ENCODE measurements at regions not wholly inside any gene's neighbourhood (a gene's known extent, or its start where the extent isn't known, plus 50 kb on each side); places are given as distances from the start of the nearest gene placed in this dataset.
"Not testable (repeated sequence)": the region's sequence is repeated elsewhere in the genome, so short reads cannot be mapped to it uniquely, and the experiment has no call there.

DNA sequence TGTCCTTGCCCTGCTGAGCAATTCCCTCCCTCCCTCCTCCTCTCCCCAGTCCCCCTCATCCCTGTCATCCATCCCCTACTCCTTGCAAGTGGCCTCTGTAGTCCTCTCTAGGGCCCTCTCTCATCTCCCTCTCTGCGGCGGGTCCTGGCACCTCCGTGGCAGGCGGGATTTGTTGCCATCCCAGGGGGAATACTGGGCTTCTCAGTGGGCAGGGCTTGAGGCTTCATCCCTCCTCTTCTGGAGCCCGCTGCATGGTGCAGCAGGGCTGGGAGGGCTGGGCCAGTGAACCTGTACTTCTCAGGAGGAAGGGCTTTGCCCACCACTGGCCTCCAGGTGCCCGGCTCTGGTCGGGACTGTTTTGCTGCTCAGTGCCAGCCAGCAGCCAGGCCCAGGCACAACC lies 216.2 kb downstream of the TFCP2L1 start:
- no peak for DNase-seq (ENCODE audit: low read depth)
- no peak overlapping the region for H3K4me3 ChIP-seq (ENCODE audit: low read depth, low read length)
- TF ChIP-seq, protein P1, sequence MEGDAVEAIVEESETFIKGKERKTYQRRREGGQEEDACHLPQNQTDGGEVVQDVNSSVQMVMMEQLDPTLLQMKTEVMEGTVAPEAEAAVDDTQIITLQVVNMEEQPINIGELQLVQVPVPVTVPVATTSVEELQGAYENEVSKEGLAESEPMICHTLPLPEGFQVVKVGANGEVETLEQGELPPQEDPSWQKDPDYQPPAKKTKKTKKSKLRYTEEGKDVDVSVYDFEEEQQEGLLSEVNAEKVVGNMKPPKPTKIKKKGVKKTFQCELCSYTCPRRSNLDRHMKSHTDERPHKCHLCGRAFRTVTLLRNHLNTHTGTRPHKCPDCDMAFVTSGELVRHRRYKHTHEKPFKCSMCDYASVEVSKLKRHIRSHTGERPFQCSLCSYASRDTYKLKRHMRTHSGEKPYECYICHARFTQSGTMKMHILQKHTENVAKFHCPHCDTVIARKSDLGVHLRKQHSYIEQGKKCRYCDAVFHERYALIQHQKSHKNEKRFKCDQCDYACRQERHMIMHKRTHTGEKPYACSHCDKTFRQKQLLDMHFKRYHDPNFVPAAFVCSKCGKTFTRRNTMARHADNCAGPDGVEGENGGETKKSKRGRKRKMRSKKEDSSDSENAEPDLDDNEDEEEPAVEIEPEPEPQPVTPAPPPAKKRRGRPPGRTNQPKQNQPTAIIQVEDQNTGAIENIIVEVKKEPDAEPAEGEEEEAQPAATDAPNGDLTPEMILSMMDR (IDR thresholded peaks at IDR 0.05; ENCODE audit: control insufficient read depth, extremely low read depth, insufficient read depth) = no peak

DNA sequence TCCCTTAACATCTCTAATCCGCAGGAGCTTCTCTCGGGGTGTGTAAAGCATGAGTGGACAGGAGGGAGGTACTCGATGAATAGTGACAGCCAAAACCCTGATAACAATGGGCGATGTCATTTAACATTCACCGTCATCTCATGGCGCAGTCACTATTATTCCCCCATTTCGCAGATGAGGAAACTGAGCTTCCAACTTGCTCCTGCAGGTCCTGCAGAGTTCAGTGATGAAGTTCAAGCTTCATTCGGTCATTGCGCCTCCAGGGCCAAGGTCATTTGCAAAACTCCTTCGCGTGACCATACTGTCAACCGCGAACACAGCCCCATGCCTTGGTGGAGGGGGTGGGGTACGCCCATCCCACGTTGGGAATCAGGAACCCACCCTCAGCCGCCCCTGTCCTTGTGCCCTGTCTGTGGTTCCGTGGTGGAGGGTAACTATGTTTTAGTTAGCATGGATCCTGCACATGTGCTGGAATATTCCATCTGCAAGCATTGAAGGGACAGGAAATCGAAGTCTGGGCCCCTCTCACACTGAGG lies 215.5 kb downstream of the TFCP2L1 start:
- TF ChIP-seq, protein P1 (IDR thresholded peaks at IDR 0.05; ENCODE audit: control insufficient read depth, extremely low read depth, insufficient read depth) = no peak
- no peak for DNase-seq (ENCODE audit: low read depth)
- H3K4me3 ChIP-seq (ENCODE audit: low read depth, low read length) = no peak overlapping the region

DNA sequence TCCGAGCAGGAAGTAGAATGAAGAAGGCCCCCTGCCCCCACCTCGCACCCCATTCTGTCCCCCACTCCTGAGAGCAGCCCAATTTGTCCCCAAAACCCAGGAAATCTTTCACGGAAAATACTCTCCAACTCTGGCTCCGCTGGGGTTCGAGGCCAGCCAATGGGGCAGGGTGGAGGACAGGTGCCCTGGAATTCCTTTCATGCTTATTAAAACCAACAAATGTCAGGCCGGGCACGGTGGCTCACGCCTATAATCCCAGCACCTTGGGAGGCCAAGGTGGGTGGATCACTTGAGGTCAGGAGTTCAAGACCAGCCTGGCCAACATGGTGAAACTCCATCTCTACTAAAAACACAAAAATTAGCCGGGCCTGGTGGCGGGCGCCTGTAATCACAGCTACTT lies 214.9 kb downstream of the TFCP2L1 start:
- not testable (repeated sequence) for H3K4me3 ChIP-seq (ENCODE audit: low read depth, low read length); DNase-seq (ENCODE audit: low read depth)

DNA sequence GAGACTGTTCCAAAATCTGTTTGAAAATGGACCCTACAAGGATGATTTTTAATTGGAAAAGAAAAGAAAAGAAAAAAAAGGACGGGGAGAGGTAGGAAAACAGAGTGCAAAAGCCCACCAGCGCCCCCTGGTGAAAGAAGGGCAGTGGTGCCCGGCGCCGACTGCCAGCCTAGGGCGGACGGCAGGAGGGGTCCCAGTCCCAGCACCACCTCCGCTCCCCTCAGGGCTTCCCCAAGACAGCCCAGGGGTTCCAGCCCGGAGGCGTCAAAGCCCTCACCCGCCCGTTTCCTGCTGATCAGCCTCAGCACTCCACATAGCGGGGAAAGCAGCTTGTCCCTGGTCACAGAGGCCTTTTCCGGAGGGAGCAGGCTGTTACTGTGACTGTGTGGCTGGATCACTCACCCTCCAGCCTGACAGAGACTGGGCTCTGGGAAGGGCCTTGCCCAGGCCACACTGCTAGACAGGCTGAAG lies 213.9 kb downstream of the TFCP2L1 start:
- H3K4me3 ChIP-seq (ENCODE audit: low read depth, low read length) = no peak overlapping the region
- TF ChIP-seq, protein P1 (IDR thresholded peaks at IDR 0.05; ENCODE audit: control insufficient read depth, extremely low read depth, insufficient read depth) = peak; percentile 78
- no peak for DNase-seq (ENCODE audit: low read depth)

DNA sequence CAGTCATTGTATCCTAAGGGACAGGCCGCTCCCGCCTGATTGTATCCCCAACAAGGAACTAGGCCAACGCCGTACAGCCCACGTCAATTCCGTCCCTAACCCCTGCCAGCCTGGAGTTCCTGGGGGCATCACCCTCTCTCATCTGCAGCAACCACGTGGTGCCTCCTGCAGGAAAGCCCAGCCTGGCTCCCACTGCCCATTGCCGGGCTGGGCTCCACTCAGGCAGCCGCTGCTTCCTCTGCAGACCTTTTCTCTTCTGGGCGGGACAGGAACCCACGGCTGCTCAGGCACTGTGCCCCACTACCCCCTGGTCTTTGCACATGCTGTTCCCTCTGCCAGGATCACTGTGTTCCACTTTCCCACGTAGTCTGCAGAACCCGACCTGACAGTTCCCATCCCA lies 212.2 kb downstream of the TFCP2L1 start:
- no peak overlapping the region for H3K4me3 ChIP-seq (ENCODE audit: low read depth, low read length)
- DNase-seq (ENCODE audit: low read depth) = no peak
- TF ChIP-seq, protein P1 (IDR thresholded peaks at IDR 0.05; ENCODE audit: control insufficient read depth, extremely low read depth, insufficient read depth) = no peak

DNA sequence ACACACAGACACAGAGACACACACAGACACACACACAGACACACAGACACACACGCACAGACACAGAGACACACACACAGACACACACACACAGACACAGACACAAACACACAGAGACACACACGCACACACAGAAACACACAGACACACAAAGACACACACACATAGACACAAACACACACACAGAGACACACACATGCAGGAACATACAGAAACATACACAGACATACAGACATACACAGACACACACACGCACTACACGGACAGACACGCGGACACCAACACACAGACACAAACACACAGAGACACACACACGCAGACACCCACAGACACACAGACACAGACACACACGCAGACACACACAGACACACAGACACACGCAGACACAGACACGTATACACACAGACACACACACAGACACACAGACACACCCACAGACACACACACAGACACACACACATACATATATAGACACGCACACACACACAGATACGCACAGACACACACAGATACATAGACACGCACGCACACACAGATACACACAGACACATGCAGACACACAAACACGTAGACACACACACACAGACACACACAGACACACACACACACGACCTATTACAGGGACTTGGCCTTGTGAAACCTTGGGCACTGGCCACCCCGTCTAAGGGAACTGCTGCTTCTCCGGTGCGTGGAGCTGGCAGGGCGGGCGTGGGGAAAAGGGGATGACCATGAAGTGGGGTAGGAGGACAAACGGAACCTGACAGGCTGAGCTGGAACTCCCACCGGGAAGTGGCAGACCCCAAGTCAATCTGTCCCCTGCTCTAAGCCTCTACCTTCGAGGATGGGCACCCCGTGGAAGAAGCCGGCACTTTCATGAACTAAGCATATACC lies 211.4 kb downstream of the TFCP2L1 start:
- TF ChIP-seq, protein P1 (IDR thresholded peaks at IDR 0.05; ENCODE audit: control insufficient read depth, extremely low read depth, insufficient read depth) = no peak
- H3K4me3 ChIP-seq (ENCODE audit: low read depth, low read length) = no peak overlapping the region
- DNase-seq (ENCODE audit: low read depth) = no peak

DNA sequence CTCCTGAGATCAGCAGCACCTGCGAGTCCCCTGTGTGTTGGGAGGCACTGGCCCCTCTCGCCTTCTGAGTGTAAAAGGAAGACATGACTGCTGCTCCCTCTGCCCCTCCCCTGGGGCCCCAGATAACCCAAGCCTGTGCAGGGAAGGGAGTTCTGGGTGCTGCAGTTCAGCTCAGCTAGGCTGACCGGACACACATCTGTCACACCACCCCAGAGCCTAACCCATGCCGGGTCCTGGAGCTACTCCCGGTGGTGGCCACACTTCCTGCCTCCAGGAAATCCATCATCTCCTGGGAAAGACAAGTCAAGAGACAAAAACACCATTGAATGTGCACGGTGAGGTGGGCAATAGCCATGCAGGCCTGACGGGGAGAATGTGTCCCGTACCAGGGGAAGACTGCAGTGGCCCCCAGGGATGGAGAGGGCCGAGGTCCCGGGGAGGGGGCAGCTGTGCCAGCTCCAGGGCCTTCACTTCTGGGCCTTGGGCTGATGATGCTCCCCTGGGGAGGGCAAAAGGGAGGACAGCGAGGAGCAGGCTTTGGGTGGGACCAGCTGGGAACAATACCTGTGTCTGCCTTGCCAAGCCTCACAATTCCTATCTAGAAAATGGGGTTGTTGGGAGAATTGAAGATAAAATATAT lies 210.6 kb downstream of the TFCP2L1 start:
- TF ChIP-seq, protein P1 (IDR thresholded peaks at IDR 0.05; ENCODE audit: control insufficient read depth, extremely low read depth, insufficient read depth) = no peak
- no peak for DNase-seq (ENCODE audit: low read depth)
- H3K4me3 ChIP-seq (ENCODE audit: low read depth, low read length) = no peak overlapping the region

Data from LNCaP clone FGC (cell line).